Fibroblast of skin of abdomen (primary cell): ENCODE measurements at regions not wholly inside any gene's neighbourhood (a gene's known extent, or its start where the extent isn't known, plus 50 kb on each side); places are given as distances from the start of the nearest gene placed in this dataset.

Experiments used
- DNase-seq: peaks from one replicate; pipeline ENCODE4 v3.0.0-alpha.2; 2013

GRCh38 chr1:96009831-96010434, 711.7 kb upstream of the PTBP2 start:
- DNase-seq = peak; percentile 4

- DNase-seq = no peak
Observed at GRCh38 chr1:96011606-96012005, 710.0 kb upstream of the PTBP2 start.

GRCh38 chr1:96016219-96016618, 705.4 kb upstream of the PTBP2 start:
- DNase-seq = no peak

- DNase-seq = no peak
Observed at GRCh38 chr1:96020378-96020777, 701.2 kb upstream of the PTBP2 start.

GRCh38 chr1:96025062-96025461, 696.5 kb upstream of the PTBP2 start:
- DNase-seq = no peak

- DNase-seq = no peak
Observed at GRCh38 chr1:96028071-96028470, 693.5 kb upstream of the PTBP2 start.

- no peak for DNase-seq
Observed at GRCh38 chr1:96030312-96030711, 691.3 kb upstream of the PTBP2 start.

- no peak for DNase-seq
Observed at GRCh38 chr1:96034006-96034405, 687.6 kb upstream of the PTBP2 start.

GRCh38 chr1:96036763-96037162, 684.8 kb upstream of the PTBP2 start:
- DNase-seq = no peak

GRCh38 chr1:96038636-96039035, 682.9 kb upstream of the PTBP2 start:
- DNase-seq = no peak

GRCh38 chr1:96039910-96040309, 681.7 kb upstream of the PTBP2 start:
- DNase-seq = no peak

- no peak for DNase-seq
Observed at GRCh38 chr1:96041470-96041869, 680.1 kb upstream of the PTBP2 start.

- DNase-seq = no peak
Observed at GRCh38 chr1:96048572-96049212, 672.9 kb upstream of the PTBP2 start.

GRCh38 chr1:96049759-96050409, 671.7 kb upstream of the PTBP2 start:
- DNase-seq = no peak

- no peak for DNase-seq
Observed at GRCh38 chr1:96059276-96059675, 662.3 kb upstream of the PTBP2 start.

GRCh38 chr1:96059736-96060135, 661.8 kb upstream of the PTBP2 start:
- no peak for DNase-seq

GRCh38 chr1:96060621-96061020, 661.0 kb upstream of the PTBP2 start:
- no peak for DNase-seq

GRCh38 chr1:96072021-96072420, 649.6 kb upstream of the PTBP2 start:
- DNase-seq = peak; percentile 47

GRCh38 chr1:96073100-96073499, 648.5 kb upstream of the PTBP2 start:
- no peak for DNase-seq

GRCh38 chr1:96074422-96074821, 647.2 kb upstream of the PTBP2 start:
- DNase-seq = no peak

GRCh38 chr1:96074876-96075577, 646.6 kb upstream of the PTBP2 start:
- DNase-seq = no peak

- DNase-seq = peak; percentile 5
Observed at GRCh38 chr1:96075704-96076455, 645.7 kb upstream of the PTBP2 start.

- DNase-seq = no peak
Observed at GRCh38 chr1:96076589-96076988, 645.0 kb upstream of the PTBP2 start.
